HT-29 (cell line): ENCODE measurements at regions not wholly inside any gene's neighbourhood (a gene's known extent, or its start where the extent isn't known, plus 50 kb on each side); places are given as distances from the start of the nearest gene placed in this dataset.

Experiments
- DNase-seq: peaks from one replicate; pipeline ENCODE4 v3.0.0-alpha.2; 2015; ENCODE audit warnings: low spot score

DNA sequence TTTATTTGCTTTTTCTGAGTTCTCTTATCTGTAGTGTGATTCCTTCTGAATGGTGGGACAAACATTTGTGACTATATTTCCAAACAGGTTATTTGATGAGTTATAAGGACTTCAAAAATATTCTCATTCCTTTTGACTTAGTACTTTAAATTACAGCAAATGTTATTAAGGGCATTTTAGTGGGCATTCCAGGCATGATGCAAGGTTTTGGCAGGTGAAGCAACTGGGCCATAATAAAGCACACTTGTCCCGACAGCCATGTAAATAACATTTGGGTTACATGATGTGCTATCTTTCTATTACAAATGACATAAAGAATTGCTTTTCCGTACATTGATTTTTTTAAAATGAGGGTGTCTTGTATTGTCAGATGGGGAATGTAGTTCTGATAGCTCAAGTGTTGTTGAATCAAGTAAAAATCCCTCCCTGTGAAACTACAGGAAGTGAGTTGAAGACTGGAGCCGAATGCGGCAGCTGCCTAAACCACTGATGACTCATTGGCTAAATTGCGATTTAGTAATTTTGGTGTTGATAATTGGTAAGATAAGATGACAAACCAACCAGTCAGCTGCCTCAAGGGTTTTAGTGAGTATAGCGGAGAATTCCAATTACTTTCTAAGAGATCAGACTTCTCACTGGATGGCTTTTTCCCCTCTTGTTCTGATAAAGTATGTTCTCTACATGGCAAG, 231.3 kb upstream of the NPY start:
- DNase-seq, result peak; percentile 20

- no peak for DNase-seq
Measured at GRCh38 chr7:24054236-24054635, 229.8 kb upstream of the NPY start.

DNA sequence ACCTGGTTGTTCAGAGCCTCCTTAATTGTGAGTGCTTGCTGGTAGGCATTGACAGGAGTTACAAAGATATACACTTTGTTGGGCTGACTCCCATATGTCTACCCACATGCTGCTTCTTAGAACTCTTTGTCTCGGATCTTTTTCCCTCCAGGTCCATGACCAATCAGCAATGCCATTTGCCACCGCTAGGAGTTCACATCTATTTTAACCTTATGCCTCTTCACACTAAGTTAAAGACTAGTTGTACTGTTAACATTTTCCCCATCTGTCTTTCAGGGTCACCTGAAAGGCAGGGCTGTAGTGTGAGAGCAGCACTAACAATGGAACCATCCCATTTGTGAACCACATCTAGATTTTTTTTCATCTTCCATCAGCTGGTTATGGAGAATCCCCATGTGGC, 226.7 kb upstream of the NPY start:
- no peak for DNase-seq

DNA sequence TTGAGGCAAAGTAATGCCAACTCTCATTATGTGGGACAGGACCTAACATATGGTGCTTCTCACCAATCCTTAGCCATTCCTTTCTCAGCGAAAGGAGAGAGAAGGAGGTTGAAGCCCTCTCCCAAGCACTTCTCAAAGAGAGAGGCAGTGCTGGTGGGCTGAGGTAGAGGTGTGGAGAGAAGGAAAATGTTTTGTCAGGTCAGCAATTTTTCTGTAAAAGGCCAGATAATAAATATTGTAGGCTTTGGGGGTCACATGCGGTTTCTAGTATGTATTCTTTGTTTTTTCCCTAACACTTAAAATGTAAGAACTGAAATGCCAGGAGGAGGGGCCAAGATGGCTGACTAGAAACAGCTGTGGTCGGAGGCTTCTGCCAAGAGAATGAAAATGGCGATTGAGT, 225.0 kb upstream of the NPY start:
- DNase-seq, result no peak

DNA sequence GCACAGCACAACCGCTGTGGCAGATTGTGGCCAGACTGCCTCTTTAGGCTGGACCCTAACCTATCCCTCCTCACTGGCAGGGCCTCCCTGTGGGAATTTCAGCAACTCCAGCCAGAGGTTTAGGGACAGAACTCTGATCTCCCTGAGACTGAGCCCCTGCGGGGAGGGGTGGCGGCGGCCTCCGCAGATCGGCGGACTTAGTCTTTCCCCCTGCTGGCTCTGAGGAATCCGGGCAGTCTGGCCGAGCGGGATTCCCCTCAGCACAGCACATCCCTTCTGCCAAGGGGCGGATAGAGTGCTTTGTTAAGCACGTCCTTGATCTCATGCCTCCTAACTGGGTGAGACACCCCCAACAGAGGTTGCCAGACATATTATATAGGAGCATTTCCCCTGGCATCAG, 224.2 kb upstream of the NPY start:
- no peak for DNase-seq

DNA sequence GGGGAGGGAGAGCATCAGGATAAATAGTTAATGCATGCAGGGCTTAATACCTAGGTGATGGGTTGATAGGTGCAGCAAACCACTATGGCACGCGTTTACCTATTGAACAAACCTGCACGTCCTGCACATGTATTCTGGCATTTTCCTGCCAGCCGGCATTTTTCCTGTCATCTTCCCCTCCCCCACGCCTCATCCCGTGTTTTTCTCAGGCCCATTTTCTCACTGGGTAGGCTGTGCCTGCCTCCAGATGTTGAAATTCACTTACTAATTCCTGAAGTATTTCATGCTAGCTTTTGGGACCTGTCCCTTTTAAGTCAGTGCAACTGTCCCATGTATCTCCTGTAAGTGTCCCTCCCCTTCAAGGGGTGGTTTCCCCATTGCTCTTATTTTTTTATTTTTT, 220.3 kb upstream of the NPY start:
- no peak for DNase-seq

- DNase-seq, result no peak
Measured at GRCh38 chr7:24069751-24070150, 214.2 kb upstream of the NPY start.

GRCh38 chr7:24073651-24074420, 210.2 kb upstream of the NPY start:
- no peak for DNase-seq

- no peak for DNase-seq
Measured at GRCh38 chr7:24075426-24075810, 208.6 kb upstream of the NPY start.

- no peak for DNase-seq
Measured at GRCh38 chr7:24082826-24083225, 201.2 kb upstream of the NPY start.

- DNase-seq, result no peak
Measured at GRCh38 chr7:24102988-24103387, 181.0 kb upstream of the NPY start.

GRCh38 chr7:24108906-24109376, 175.0 kb upstream of the NPY start:
- DNase-seq, result no peak

- no peak for DNase-seq
Measured at GRCh38 chr7:24110056-24110455, 173.9 kb upstream of the NPY start.

GRCh38 chr7:24113506-24113905, 170.5 kb upstream of the NPY start:
- no peak for DNase-seq

DNA sequence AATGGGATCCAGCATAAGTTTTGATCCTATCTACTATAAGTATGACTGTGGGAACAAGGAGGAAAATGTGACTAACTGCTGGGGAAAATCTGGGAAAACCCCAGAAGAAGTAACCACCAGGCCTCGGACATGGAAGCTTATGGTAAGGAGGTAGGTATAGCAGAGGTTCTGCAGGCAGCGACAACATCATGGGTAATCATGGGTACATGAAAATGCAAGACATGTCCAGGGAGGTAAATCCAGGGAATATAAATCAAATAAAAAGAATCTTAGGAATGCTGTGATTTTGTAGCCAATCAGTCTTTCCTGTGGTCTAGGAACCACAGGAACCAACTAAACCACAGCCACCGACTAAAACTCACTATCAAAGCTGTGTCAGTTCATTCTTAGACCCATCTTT, 168.3 kb upstream of the NPY start:
- DNase-seq, result no peak

GRCh38 chr7:24117903-24118499, 166.0 kb upstream of the NPY start:
- peak; percentile 3 for DNase-seq

DNA sequence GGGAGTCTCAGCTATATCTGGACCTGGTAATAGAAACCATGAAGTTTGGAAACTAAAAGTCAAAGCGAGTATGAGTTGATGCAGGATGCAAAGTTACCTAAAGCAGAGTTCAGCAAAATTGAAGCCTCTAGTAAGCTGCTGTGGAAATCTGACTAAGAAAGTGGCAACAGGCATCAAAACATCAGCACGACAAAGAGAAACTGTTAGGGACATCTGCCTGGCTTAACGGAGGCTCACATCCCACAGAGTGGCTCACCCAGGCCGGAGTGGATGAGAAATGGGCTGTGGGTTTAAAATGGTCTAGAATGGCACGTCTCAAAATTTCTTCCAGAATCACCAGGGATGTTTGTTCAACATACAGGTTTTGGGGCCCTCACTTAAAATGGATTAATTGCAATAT, 164.1 kb upstream of the NPY start:
- DNase-seq, result no peak

DNA sequence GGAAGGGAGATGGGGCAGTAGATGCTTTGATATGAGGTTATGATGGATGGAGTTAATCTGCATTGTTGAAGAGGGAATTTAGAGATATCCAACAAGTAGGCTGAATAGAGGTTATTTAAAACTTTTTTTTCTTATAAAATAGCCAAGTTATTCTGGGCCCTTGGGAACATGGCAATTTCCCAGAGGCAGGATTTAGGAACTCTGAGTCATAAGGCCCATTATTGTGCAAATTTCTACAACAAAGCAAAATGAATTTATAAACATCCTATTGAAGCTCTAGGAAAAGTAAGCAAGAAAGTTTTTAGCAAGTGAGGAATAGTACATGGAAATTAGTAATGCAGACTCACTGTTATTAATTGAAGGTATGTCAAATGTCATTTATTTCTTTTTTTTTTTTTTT, 160.9 kb upstream of the NPY start:
- DNase-seq, result no peak

DNA sequence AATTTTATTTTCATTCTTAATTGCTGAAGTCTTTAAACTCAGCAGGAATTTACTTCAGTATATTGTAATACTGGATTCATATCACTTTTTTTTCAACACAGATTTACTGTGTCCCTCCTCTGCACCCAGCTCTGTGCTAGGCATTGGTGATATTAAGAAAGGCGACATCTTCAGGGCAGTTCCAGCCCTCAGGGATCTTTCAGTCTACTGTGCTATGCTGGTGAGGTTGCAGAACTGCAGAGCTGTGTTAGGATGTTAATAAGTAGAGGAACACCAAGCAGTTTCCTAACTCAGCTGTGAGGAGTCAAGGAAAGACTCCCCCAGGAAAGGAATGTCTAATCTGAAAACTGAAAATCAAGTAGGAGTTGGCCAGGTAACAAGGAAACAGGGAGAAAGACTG, 158.2 kb upstream of the NPY start:
- DNase-seq, result no peak

GRCh38 chr7:24127930-24128329, 156.1 kb upstream of the NPY start:
- DNase-seq, result no peak

- no peak for DNase-seq
Measured at GRCh38 chr7:24129597-24129996, 154.4 kb upstream of the NPY start.

DNA sequence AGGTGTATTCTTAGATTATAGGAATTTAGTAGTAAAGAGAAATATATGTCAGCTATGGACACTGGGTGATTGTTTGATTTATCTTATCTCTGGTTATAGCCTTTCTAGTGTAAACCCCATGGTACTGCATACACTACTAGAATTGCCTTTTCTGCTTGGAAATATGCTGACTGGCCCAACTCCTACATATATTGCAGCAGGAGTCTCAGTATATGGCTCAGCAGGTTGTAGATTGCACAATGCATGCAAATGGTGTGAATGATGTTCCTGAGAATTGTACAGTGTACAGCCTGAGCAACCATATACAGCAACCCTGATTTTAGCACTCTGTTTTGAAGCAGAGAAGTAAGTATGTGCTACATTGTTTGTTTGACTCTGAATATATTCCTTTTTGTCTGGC, 153.4 kb upstream of the NPY start:
- no peak for DNase-seq

DNA sequence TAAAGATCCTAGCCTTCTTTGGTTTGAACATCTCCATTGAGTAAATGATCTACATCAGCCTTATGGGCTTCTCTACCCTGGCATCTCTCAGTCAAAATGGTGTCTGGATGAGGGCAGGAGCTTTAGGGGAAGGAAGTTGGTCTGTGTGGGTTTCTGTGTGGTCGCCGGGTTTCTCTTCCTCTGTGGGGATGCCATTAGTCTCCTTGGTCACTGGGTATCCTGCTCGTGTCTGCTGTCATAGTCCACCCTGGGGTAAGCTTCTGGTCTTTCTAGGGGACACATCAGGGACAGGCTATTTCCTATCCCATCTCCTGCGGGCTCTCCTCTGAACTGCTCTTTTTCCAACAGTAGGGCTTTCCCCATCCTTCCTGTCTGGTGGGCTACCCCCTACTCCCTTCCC, 150.3 kb upstream of the NPY start:
- no peak for DNase-seq
